Neural cell (in vitro differentiated cells): ENCODE measurements at regions not wholly inside any gene's neighbourhood (a gene's known extent, or its start where the extent isn't known, plus 50 kb on each side); places are given as distances from the start of the nearest gene placed in this dataset.

Experiments used
- H2AFZ ChIP-seq: fragments of 200-600, 300-800 bp; sonication (generic), shearing (Covaris generic); 2 replicates; pipeline ENCODE4 v1.6.0; 2014; ENCODE audit warnings: low read depth, mild to moderate bottlenecking, antibody characterized with exemption, low read length, moderate library complexity
- H3F3A ChIP-seq: fragments of 200-600 bp; shearing (Covaris generic); 2 replicates; pipeline ENCODE4 v1.6.1; 2016; ENCODE audit warnings: mild to moderate bottlenecking, moderate library complexity, mixed read lengths, antibody characterized with exemption, low read length; ENCODE audit not compliant: insufficient read depth, poor library complexity, severe bottlenecking
- H3K27ac ChIP-seq: fragments of 200-600, 300-800 bp; sonication (generic), shearing (Covaris generic); 2 replicates; pipeline ENCODE4 v1.5.1; 2014; ENCODE audit warnings: mild to moderate bottlenecking, low read length, moderate library complexity
- H3K27me3 ChIP-seq: fragments of 300-800, 200-600 bp; sonication (generic), shearing (Covaris generic); 2 replicates; pipeline ENCODE4 v1.6.0; 2014; ENCODE audit warnings: mild to moderate bottlenecking, low read depth, low read length, moderate library complexity; ENCODE audit not compliant: insufficient read depth
- H3K36me3 ChIP-seq: fragments of 300-800, 200-600 bp; sonication (generic), shearing (Covaris generic); 2 replicates; pipeline ENCODE4 v1.5.1; 2014; ENCODE audit warnings: mild to moderate bottlenecking, antibody characterized with exemption, low read length, moderate library complexity; ENCODE audit not compliant: insufficient read depth
- H3K4me2 ChIP-seq: fragments of 300-800, 200-600 bp; sonication (generic), shearing (Covaris generic); 2 replicates; pipeline ENCODE4 v1.6.0; 2014; ENCODE audit warnings: mild to moderate bottlenecking, low read length
- H3K4me3 ChIP-seq: fragments of 300-800, 200-600 bp; sonication (generic), shearing (Covaris generic); 2 replicates; pipeline ENCODE4 v1.5.1; 2014; ENCODE audit warnings: mild to moderate bottlenecking, low read length, moderate library complexity
- H3K79me2 ChIP-seq: fragments of 200-600 bp; shearing (Covaris generic); replicated peaks from 2 replicates; pipeline ENCODE4 v1.6.0; 2014; ENCODE audit warnings: mild to moderate bottlenecking, low read length, moderate library complexity; ENCODE audit not compliant: insufficient read depth
- H3K9ac ChIP-seq: fragments of 300-800, 200-600 bp; sonication (generic), shearing (Covaris generic); 2 replicates; pipeline ENCODE4 v1.6.1; 2016; ENCODE audit warnings: mild to moderate bottlenecking, low read length, mixed read lengths
- H3K9me2 ChIP-seq: fragments of 200-600 bp; shearing (Covaris generic); 2 replicates; pipeline ENCODE4 v1.6.1; 2016; ENCODE audit warnings: mild to moderate bottlenecking, low read length, mixed read lengths; ENCODE audit not compliant: insufficient read depth
- H3K9me3 ChIP-seq: fragments of 200-600, 300-800 bp; sonication (generic), shearing (Covaris generic); 2 replicates; pipeline ENCODE4 v1.6.1; 2016; ENCODE audit warnings: mild to moderate bottlenecking, mixed run types, low read length, moderate library complexity, mixed read lengths
- H4K20me1 ChIP-seq: fragments of 200-600 bp; shearing (Covaris generic); 2 replicates; pipeline ENCODE4 v1.6.1; 2016; ENCODE audit warnings: mild to moderate bottlenecking, mixed run types; ENCODE audit not compliant: insufficient read depth
- CTCF ChIP-seq: fragments of 450-650 bp; IDR thresholded peaks from 2 replicates; pipeline ENCODE4 v1.5.1; 2014; ENCODE audit warnings: antibody characterized with exemption, mild to moderate bottlenecking, moderate library complexity; ENCODE audit not compliant: poor library complexity, severe bottlenecking
- EP300 ChIP-seq: fragments of 450-650 bp; conservative IDR thresholded peaks from 2 replicates; pipeline ENCODE4 v1.6.1; 2014; ENCODE audit warnings: antibody characterized with exemption, mild to moderate bottlenecking, moderate library complexity; ENCODE audit not compliant: poor library complexity, severe bottlenecking
- EZH2 ChIP-seq: fragments of 200-600, 300-800 bp; shearing (Covaris generic), sonication (generic); IDR thresholded peaks from 2 replicates; pipeline ENCODE4 v1.6.1; 2014; ENCODE audit warnings: antibody characterized with exemption, low read length, borderline replicate concordance, mild to moderate bottlenecking; ENCODE audit not compliant: insufficient read depth, poor library complexity, severe bottlenecking
- MXI1 ChIP-seq: fragments of 450-650 bp; conservative IDR thresholded peaks from 2 replicates; pipeline ENCODE4 v1.6.1; 2014; ENCODE audit warnings: antibody characterized with exemption, mild to moderate bottlenecking; ENCODE audit not compliant: poor library complexity, severe bottlenecking
- POLR2AphosphoS5 ChIP-seq: IDR thresholded peaks from 2 replicates; pipeline ENCODE4 v1.6.1; 2012
- RAD21 ChIP-seq: fragments of 450-650 bp; conservative IDR thresholded peaks from 2 replicates; pipeline ENCODE4 v1.6.1; 2014; ENCODE audit warnings: antibody characterized with exemption, mild to moderate bottlenecking, moderate library complexity
- REST ChIP-seq: IDR thresholded peaks from 2 replicates; pipeline ENCODE4 v1.6.1; 2012; ENCODE audit warnings: borderline replicate concordance
- SMC3 ChIP-seq: fragments of 450-650 bp; conservative IDR thresholded peaks from 2 replicates; pipeline ENCODE4 v1.6.1; 2014; ENCODE audit warnings: antibody characterized with exemption, mild to moderate bottlenecking, moderate library complexity; ENCODE audit not compliant: poor library complexity
- TAF1 ChIP-seq: IDR thresholded peaks from 2 replicates; pipeline ENCODE4 v1.6.1; 2012; ENCODE audit warnings: low read depth

- H3K27ac ChIP-seq = no peak overlapping the region
- H3K4me2 ChIP-seq = no peak overlapping the region
- no peaks in the 10 kb centered on the region for H3K9me2 ChIP-seq
- no peaks in the 10 kb centered on the region for H3K27me3 ChIP-seq
- no peaks in the 10 kb centered on the region for H4K20me1 ChIP-seq
- no peaks in the 10 kb centered on the region for H3K79me2 ChIP-seq
- no peaks in the 10 kb centered on the region for H3K9me3 ChIP-seq
- no peaks in the 10 kb centered on the region for H3F3A ChIP-seq
- H3K36me3 ChIP-seq = no peaks in the 10 kb centered on the region
- no peak for TF ChIP-seq MXI1
- no peak for TF ChIP-seq SMC3
- no peak for TF ChIP-seq REST
- no peak for TF ChIP-seq EP300
- TF ChIP-seq RAD21 = no peak
- TF ChIP-seq POLR2AphosphoS5 = no peak
- TF ChIP-seq TAF1 = no peak
- no peak for TF ChIP-seq CTCF
- TF ChIP-seq EZH2 = no peak
- no peak overlapping the region for H3K4me3 ChIP-seq
- no peak overlapping the region for H2AFZ ChIP-seq
- no peak overlapping the region for H3K9ac ChIP-seq
Measured at GRCh38 chr2:128535953-128536352, 217.3 kb upstream of the HS6ST1 start.

GRCh38 chr2:128536925-128537620, 218.4 kb upstream of the HS6ST1 start:
- TF ChIP-seq POLR2AphosphoS5 (no peak), RAD21 (no peak), SMC3 (no peak), TAF1 (no peak), EZH2 (no peak), MXI1 (no peak), EP300 (no peak), CTCF (no peak), REST (no peak)
- H3K9me2 ChIP-seq = no peaks in the 10 kb centered on the region
- H3K79me2 ChIP-seq = no peaks in the 10 kb centered on the region
- H3K36me3 ChIP-seq = no peaks in the 10 kb centered on the region
- no peak overlapping the region for H2AFZ ChIP-seq
- H3K9ac ChIP-seq = no peak overlapping the region
- H3K27ac ChIP-seq = no peak overlapping the region
- H3F3A ChIP-seq = no peaks in the 10 kb centered on the region
- H3K27me3 ChIP-seq = no peaks in the 10 kb centered on the region
- no peaks in the 10 kb centered on the region for H4K20me1 ChIP-seq
- H3K4me2 ChIP-seq = no peak overlapping the region
- H3K9me3 ChIP-seq = no peaks in the 10 kb centered on the region
- no peak overlapping the region for H3K4me3 ChIP-seq
